H1 (cell line): ENCODE measurements at regions not wholly inside any gene's neighbourhood (a gene's known extent, or its start where the extent isn't known, plus 50 kb on each side); places are given as distances from the start of the nearest gene placed in this dataset.

ENCODE experiments used
- BCL11A ChIP-seq, 2 experiments: IDR thresholded peaks; one replicate each; pipeline ENCODE4 v1.6.1; 2011; ENCODE audit warnings: low read depth in 2 of 2, low read length in 2 of 2, mild to moderate bottlenecking in 2 of 2
- CREB1 ChIP-seq: IDR thresholded peaks from 2 replicates; pipeline ENCODE4 v1.6.1; 2012; ENCODE audit warnings: inconsistent platforms
- SIN3A ChIP-seq, 2 experiments: IDR thresholded peaks in 1 of 2; conservative IDR thresholded peaks in 1 of 2; 2 replicates each; pipeline ENCODE4 v1.6.1; 2011 to 2012; ENCODE audit warnings: low read length in 2 of 2, improper control_type of control experiment in 1 of 2, low read depth in 1 of 2, mild to moderate bottlenecking in 1 of 2
- SP4 ChIP-seq: IDR thresholded peaks from 2 replicates; pipeline ENCODE4 v1.6.1; 2012; ENCODE audit warnings: low read length, inconsistent platforms
- TAF1 ChIP-seq: IDR thresholded peaks from 2 replicates; pipeline ENCODE4 v1.6.1; 2011; ENCODE audit warnings: mild to moderate bottlenecking, low read depth, low read length
- TAF7 ChIP-seq: optimal IDR thresholded peaks from 2 replicates; pipeline ENCODE3; 2011; ENCODE audit warnings: low read depth, mild to moderate bottlenecking, inconsistent platforms, low read length, moderate library complexity, borderline replicate concordance
- TF ChIP-seq, protein P1 (sequence below): fragments of 300-600 bp; sonication (generic); IDR thresholded peaks from 2 replicates; pipeline ENCODE4 v1.7.1; 2012; ENCODE audit warnings: low read length, moderate library complexity, mild to moderate bottlenecking, inconsistent platforms; ENCODE audit not compliant: insufficient replicate concordance
- TF ChIP-seq, protein P2 (sequence below): IDR thresholded peaks from 2 replicates; pipeline ENCODE4 v1.6.1; 2011; ENCODE audit warnings: low read length, improper control_type of control experiment
- TF ChIP-seq, protein P3 (sequence below), 3 experiments: IDR thresholded peaks; 1 replicate in 2 of 3; 2 replicates in 1 of 3; pipeline versions ENCODE4 v1.5.1 to v1.6.1; 2011; ENCODE audit warnings: low read length in 3 of 3, mild to moderate bottlenecking in 3 of 3, inconsistent platforms in 2 of 3, low read depth in 1 of 3, moderate library complexity in 1 of 3; ENCODE audit not compliant: insufficient read depth in 1 of 3; ENCODE audit errors: control extremely low read depth in 1 of 3

DNA sequence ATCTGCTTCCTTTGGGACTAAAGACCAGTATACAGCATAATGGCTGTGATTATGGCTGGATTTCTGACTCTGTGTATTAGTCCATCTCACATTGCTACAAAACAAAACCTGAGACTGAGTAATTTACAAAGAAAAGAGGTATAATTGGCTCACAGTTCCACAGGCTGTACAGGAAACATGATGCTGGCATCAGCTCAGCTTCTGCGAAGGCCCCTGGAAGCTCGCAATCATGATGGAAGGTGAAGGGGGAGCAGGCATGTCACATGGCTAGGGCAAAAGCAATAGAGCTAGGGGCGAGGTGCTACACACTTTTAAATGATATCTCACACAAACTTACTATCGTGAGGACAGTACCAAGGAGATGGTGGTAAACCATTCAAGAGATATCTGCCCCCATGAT, 68.0 kb upstream of the GADL1 start (continued):
- TF ChIP-seq, protein P1, sequence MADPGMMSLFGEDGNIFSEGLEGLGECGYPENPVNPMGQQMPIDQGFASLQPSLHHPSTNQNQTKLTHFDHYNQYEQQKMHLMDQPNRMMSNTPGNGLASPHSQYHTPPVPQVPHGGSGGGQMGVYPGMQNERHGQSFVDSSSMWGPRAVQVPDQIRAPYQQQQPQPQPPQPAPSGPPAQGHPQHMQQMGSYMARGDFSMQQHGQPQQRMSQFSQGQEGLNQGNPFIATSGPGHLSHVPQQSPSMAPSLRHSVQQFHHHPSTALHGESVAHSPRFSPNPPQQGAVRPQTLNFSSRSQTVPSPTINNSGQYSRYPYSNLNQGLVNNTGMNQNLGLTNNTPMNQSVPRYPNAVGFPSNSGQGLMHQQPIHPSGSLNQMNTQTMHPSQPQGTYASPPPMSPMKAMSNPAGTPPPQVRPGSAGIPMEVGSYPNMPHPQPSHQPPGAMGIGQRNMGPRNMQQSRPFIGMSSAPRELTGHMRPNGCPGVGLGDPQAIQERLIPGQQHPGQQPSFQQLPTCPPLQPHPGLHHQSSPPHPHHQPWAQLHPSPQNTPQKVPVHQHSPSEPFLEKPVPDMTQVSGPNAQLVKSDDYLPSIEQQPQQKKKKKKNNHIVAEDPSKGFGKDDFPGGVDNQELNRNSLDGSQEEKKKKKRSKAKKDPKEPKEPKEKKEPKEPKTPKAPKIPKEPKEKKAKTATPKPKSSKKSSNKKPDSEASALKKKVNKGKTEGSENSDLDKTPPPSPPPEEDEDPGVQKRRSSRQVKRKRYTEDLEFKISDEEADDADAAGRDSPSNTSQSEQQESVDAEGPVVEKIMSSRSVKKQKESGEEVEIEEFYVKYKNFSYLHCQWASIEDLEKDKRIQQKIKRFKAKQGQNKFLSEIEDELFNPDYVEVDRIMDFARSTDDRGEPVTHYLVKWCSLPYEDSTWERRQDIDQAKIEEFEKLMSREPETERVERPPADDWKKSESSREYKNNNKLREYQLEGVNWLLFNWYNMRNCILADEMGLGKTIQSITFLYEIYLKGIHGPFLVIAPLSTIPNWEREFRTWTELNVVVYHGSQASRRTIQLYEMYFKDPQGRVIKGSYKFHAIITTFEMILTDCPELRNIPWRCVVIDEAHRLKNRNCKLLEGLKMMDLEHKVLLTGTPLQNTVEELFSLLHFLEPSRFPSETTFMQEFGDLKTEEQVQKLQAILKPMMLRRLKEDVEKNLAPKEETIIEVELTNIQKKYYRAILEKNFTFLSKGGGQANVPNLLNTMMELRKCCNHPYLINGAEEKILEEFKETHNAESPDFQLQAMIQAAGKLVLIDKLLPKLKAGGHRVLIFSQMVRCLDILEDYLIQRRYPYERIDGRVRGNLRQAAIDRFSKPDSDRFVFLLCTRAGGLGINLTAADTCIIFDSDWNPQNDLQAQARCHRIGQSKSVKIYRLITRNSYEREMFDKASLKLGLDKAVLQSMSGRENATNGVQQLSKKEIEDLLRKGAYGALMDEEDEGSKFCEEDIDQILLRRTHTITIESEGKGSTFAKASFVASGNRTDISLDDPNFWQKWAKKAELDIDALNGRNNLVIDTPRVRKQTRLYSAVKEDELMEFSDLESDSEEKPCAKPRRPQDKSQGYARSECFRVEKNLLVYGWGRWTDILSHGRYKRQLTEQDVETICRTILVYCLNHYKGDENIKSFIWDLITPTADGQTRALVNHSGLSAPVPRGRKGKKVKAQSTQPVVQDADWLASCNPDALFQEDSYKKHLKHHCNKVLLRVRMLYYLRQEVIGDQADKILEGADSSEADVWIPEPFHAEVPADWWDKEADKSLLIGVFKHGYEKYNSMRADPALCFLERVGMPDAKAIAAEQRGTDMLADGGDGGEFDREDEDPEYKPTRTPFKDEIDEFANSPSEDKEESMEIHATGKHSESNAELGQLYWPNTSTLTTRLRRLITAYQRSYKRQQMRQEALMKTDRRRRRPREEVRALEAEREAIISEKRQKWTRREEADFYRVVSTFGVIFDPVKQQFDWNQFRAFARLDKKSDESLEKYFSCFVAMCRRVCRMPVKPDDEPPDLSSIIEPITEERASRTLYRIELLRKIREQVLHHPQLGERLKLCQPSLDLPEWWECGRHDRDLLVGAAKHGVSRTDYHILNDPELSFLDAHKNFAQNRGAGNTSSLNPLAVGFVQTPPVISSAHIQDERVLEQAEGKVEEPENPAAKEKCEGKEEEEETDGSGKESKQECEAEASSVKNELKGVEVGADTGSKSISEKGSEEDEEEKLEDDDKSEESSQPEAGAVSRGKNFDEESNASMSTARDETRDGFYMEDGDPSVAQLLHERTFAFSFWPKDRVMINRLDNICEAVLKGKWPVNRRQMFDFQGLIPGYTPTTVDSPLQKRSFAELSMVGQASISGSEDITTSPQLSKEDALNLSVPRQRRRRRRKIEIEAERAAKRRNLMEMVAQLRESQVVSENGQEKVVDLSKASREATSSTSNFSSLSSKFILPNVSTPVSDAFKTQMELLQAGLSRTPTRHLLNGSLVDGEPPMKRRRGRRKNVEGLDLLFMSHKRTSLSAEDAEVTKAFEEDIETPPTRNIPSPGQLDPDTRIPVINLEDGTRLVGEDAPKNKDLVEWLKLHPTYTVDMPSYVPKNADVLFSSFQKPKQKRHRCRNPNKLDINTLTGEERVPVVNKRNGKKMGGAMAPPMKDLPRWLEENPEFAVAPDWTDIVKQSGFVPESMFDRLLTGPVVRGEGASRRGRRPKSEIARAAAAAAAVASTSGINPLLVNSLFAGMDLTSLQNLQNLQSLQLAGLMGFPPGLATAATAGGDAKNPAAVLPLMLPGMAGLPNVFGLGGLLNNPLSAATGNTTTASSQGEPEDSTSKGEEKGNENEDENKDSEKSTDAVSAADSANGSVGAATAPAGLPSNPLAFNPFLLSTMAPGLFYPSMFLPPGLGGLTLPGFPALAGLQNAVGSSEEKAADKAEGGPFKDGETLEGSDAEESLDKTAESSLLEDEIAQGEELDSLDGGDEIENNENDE: no peak
- no peak for TF ChIP-seq BCL11A (IDR thresholded peaks at IDR 0.05; ENCODE audit: low read depth in 2 of 2, low read length in 2 of 2)
- TF ChIP-seq TAF7: no peak
- TF ChIP-seq, protein P2, sequence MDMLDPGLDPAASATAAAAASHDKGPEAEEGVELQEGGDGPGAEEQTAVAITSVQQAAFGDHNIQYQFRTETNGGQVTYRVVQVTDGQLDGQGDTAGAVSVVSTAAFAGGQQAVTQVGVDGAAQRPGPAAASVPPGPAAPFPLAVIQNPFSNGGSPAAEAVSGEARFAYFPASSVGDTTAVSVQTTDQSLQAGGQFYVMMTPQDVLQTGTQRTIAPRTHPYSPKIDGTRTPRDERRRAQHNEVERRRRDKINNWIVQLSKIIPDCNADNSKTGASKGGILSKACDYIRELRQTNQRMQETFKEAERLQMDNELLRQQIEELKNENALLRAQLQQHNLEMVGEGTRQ: no peak
- TF ChIP-seq, protein P3, sequence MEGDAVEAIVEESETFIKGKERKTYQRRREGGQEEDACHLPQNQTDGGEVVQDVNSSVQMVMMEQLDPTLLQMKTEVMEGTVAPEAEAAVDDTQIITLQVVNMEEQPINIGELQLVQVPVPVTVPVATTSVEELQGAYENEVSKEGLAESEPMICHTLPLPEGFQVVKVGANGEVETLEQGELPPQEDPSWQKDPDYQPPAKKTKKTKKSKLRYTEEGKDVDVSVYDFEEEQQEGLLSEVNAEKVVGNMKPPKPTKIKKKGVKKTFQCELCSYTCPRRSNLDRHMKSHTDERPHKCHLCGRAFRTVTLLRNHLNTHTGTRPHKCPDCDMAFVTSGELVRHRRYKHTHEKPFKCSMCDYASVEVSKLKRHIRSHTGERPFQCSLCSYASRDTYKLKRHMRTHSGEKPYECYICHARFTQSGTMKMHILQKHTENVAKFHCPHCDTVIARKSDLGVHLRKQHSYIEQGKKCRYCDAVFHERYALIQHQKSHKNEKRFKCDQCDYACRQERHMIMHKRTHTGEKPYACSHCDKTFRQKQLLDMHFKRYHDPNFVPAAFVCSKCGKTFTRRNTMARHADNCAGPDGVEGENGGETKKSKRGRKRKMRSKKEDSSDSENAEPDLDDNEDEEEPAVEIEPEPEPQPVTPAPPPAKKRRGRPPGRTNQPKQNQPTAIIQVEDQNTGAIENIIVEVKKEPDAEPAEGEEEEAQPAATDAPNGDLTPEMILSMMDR (IDR thresholded peaks at IDR 0.05; ENCODE audit: control extremely low read depth in 1 of 3, insufficient read depth in 1 of 3, low read depth in 1 of 3, low read length in 3 of 3): no peak
- TF ChIP-seq CREB1: no peak
- TF ChIP-seq TAF1: no peak
- no peak for TF ChIP-seq SIN3A (conservative IDR thresholded peaks at IDR 0.05 in 1 of 2, IDR thresholded peaks at IDR 0.05 in 1 of 2; ENCODE audit: low read depth in 1 of 2, low read length in 2 of 2)
- TF ChIP-seq SP4: no peak
